GM18951 (cell line): ENCODE measurements at regions not wholly inside any gene's neighbourhood (a gene's known extent, or its start where the extent isn't known, plus 50 kb on each side); places are given as distances from the start of the nearest gene placed in this dataset.

Experiments
- POLR2A ChIP-seq: IDR thresholded peaks from 4 replicates; pipeline ENCODE4 v1.6.1; 2011; ENCODE audit warnings: mild to moderate bottlenecking; ENCODE audit not compliant: insufficient read length, insufficient read depth; ENCODE audit errors: extremely low read depth
- in situ Hi-C: fragments of 300-500 bp; cut with MboI; formaldehyde crosslinking; loops from one replicate; pipeline ENCODE4 v1.12.0; 2022; ENCODE audit warnings: low sequenced_read_pairs, mixed read lengths, inconsistent platforms; ENCODE audit not compliant: unreplicated experiment

- no peak for TF ChIP-seq POLR2A
- in situ Hi-C loops: no loop called here
These were observed 126.9 kb upstream of the ANKRD55 start for GRCh38 chr5:56359809-56360685.

- in situ Hi-C loops: no loop called here
- no peak for TF ChIP-seq POLR2A
These were observed 125.9 kb upstream of the ANKRD55 start for GRCh38 chr5:56358703-56359681.

GRCh38 chr5:56358046-56358445 lies 124.9 kb upstream of the ANKRD55 start:
- no peak for TF ChIP-seq POLR2A
- in situ Hi-C loops: no loop called here

- in situ Hi-C loops: no loop called here
- TF ChIP-seq POLR2A: no peak
These were observed 124.3 kb upstream of the ANKRD55 start for GRCh38 chr5:56357426-56357825.

- no peak for TF ChIP-seq POLR2A
- in situ Hi-C loops: no loop called here
These were observed 123.7 kb upstream of the ANKRD55 start for GRCh38 chr5:56356836-56357160.

- no peak for TF ChIP-seq POLR2A
- in situ Hi-C loops: no loop called here
These were observed 123.1 kb upstream of the ANKRD55 start for GRCh38 chr5:56356121-56356835.

- in situ Hi-C loops: no loop called here
- no peak for TF ChIP-seq POLR2A
These were observed 121.7 kb upstream of the ANKRD55 start for GRCh38 chr5:56354836-56355235.

- in situ Hi-C loops: no loop called here
- no peak for TF ChIP-seq POLR2A
These were observed 119.9 kb upstream of the ANKRD55 start for GRCh38 chr5:56352808-56353590.

GRCh38 chr5:56350597-56351170 lies 117.6 kb upstream of the ANKRD55 start:
- in situ Hi-C loops: no loop called here
- TF ChIP-seq POLR2A: no peak

GRCh38 chr5:56350011-56350596 lies 117.0 kb upstream of the ANKRD55 start:
- no peak for TF ChIP-seq POLR2A
- in situ Hi-C loops: no loop called here

- in situ Hi-C loops: no loop called here
- TF ChIP-seq POLR2A: no peak
These were observed 116.3 kb upstream of the ANKRD55 start for GRCh38 chr5:56349461-56349860.

GRCh38 chr5:56346741-56347535 lies 113.8 kb upstream of the ANKRD55 start:
- TF ChIP-seq POLR2A: no peak
- in situ Hi-C loops: no loop called here
